Endodermal cell (in vitro differentiated cells): ENCODE measurements at regions not wholly inside any gene's neighbourhood (a gene's known extent, or its start where the extent isn't known, plus 50 kb on each side); places are given as distances from the start of the nearest gene placed in this dataset.
A peak's percentile ranks its signal among the peaks of the same experiment; 100 is the strongest.

ENCODE experiments used
- DNase-seq: peaks from one replicate; pipeline ENCODE4 v3.0.0-alpha.2; 2017
- H3K27ac ChIP-seq: 2 replicates; pipeline ENCODE4 v1.5.1; 2013; ENCODE audit warnings: mild to moderate bottlenecking, low read depth, low read length, moderate library complexity
- H3K27me3 ChIP-seq: 2 replicates; pipeline ENCODE4 v1.6.1; 2013; ENCODE audit warnings: mild to moderate bottlenecking, low read length, moderate library complexity; ENCODE audit not compliant: insufficient read depth, control insufficient read depth, poor library complexity, severe bottlenecking
- H3K36me3 ChIP-seq: 2 replicates; pipeline ENCODE4 v1.7.0; 2013; ENCODE audit warnings: mild to moderate bottlenecking, low read length, moderate library complexity; ENCODE audit not compliant: control insufficient read depth, insufficient read depth
- H3K4me1 ChIP-seq: one replicate; pipeline ENCODE4 v1.7.0; 2013; ENCODE audit warnings: low read length; ENCODE audit not compliant: control insufficient read depth, insufficient read depth
- H3K4me3 ChIP-seq: 2 replicates; pipeline ENCODE4 v1.5.1; 2013; ENCODE audit warnings: mild to moderate bottlenecking, low read length, moderate library complexity
- H3K9ac ChIP-seq: 2 replicates; pipeline ENCODE4 v1.6.1; 2013; ENCODE audit warnings: mild to moderate bottlenecking, low read length, moderate library complexity; ENCODE audit not compliant: poor library complexity, severe bottlenecking; ENCODE audit errors: extremely low read depth
- H3K9me3 ChIP-seq: 2 replicates; pipeline ENCODE4 v1.6.1; 2013; ENCODE audit warnings: mild to moderate bottlenecking, low read length, moderate library complexity; ENCODE audit not compliant: control insufficient read depth
- H3K27ac Mint-ChIP-seq: 2 replicates; pipeline ENCODE4 v1.8.0; 2020; ENCODE audit warnings: mixed read lengths
- H3K27me3 Mint-ChIP-seq: 2 replicates; pipeline ENCODE4 v1.8.0; 2021; ENCODE audit warnings: mild to moderate bottlenecking, mixed read lengths; ENCODE audit not compliant: insufficient read depth
- H3K36me3 Mint-ChIP-seq: 2 replicates; pipeline ENCODE4 v1.8.0; 2020; ENCODE audit warnings: low read depth, mixed read lengths
- H3K4me1 Mint-ChIP-seq: 2 replicates; pipeline ENCODE4 v1.8.0; 2020; ENCODE audit warnings: mixed read lengths
- H3K4me3 Mint-ChIP-seq: 2 replicates; pipeline ENCODE4 v1.8.0; 2020; ENCODE audit warnings: mild to moderate bottlenecking, moderate library complexity, mixed read lengths
- H3K9me3 Mint-ChIP-seq: 2 replicates; pipeline ENCODE4 v1.8.0; 2020; ENCODE audit warnings: mild to moderate bottlenecking, mixed read lengths
- CTCF ChIP-seq: fragments of 200-600 bp; sonication (generic); conservative IDR thresholded peaks from 2 replicates; pipeline ENCODE4 v1.5.0; 2021; ENCODE audit warnings: antibody characterized with exemption, mild to moderate bottlenecking
- whole genome bisulfite sequencing, 2 experiments: methylation state at CpG; one replicate each; pipeline versions ENCODE4 v1.1.5 to v1.1.7; 2013; ENCODE audit warnings: missing lambda C conversion rate in 2 of 2, mixed read lengths in 1 of 2; ENCODE audit not compliant: insufficient coverage in 1 of 2, insufficient read length in 1 of 2; 5-methylcytosine and 5-hydroxymethylcytosine counted together

GRCh38 chr9:23522952-23523351 lies 303.1 kb downstream of the ELAVL2 start:
- Histone ChIP-seq H3K4me1 (no peaks in the 10 kb centered on the region), H3K9me3 (no peaks in the 10 kb centered on the region), H3K4me3 (no peak overlapping the region), H3K27ac (no peak overlapping the region), H3K9ac (no peak overlapping the region), H3K27me3 (no peaks in the 10 kb centered on the region), H3K36me3 (no peaks in the 10 kb centered on the region)
- H3K4me3 Mint-ChIP-seq = no peak overlapping the region
- no peak for TF ChIP-seq CTCF
- H3K27ac Mint-ChIP-seq = no peak overlapping the region
- WGBS, 2 experiments = 91% methylated on average over 3 of the region's 3 CpGs; no CpG with 5 or more reads in 1 of the 2 experiments
- H3K9me3 Mint-ChIP-seq = peaks cover 15% of the 10 kb centered on the region
- peak; percentile 57 for DNase-seq
- H3K27me3 Mint-ChIP-seq = no peaks in the 10 kb centered on the region
- no peaks in the 10 kb centered on the region for H3K36me3 Mint-ChIP-seq
- peaks cover 4% of the 10 kb centered on the region for H3K4me1 Mint-ChIP-seq

- Histone ChIP-seq H3K27me3 (no peaks in the 10 kb centered on the region), H3K9ac (no peak overlapping the region), H3K4me3 (no peak overlapping the region), H3K9me3 (no peaks in the 10 kb centered on the region), H3K36me3 (no peaks in the 10 kb centered on the region), H3K27ac (no peak overlapping the region), H3K4me1 (no peaks in the 10 kb centered on the region)
- no peaks in the 10 kb centered on the region for H3K27me3 Mint-ChIP-seq
- H3K9me3 Mint-ChIP-seq = peaks cover 7% of the 10 kb centered on the region
- no peak for DNase-seq
- no peaks in the 10 kb centered on the region for H3K36me3 Mint-ChIP-seq
- H3K4me3 Mint-ChIP-seq = no peak overlapping the region
- H3K27ac Mint-ChIP-seq = no peak overlapping the region
- no peak for TF ChIP-seq CTCF
- 100% methylated on average over 2 of the region's 2 CpGs; no CpG with 5 or more reads in 1 of the 2 experiments for WGBS, 2 experiments
- peaks cover 4% of the 10 kb centered on the region for H3K4me1 Mint-ChIP-seq
These were observed 301.4 kb downstream of the ELAVL2 start for GRCh38 chr9:23524607-23525155.

GRCh38 chr9:23526806-23527205 lies 299.2 kb downstream of the ELAVL2 start:
- no peak for TF ChIP-seq CTCF
- Histone ChIP-seq H3K4me3 (no peak overlapping the region), H3K4me1 (no peaks in the 10 kb centered on the region), H3K9me3 (no peaks in the 10 kb centered on the region), H3K36me3 (no peaks in the 10 kb centered on the region), H3K27me3 (no peaks in the 10 kb centered on the region), H3K27ac (no peak overlapping the region), H3K9ac (no peak overlapping the region)
- H3K27ac Mint-ChIP-seq = no peak overlapping the region
- H3K4me3 Mint-ChIP-seq = no peak overlapping the region
- H3K36me3 Mint-ChIP-seq = no peaks in the 10 kb centered on the region
- H3K9me3 Mint-ChIP-seq = peaks cover 2% of the 10 kb centered on the region
- peaks cover 4% of the 10 kb centered on the region for H3K4me1 Mint-ChIP-seq
- DNase-seq = no peak
- no peaks in the 10 kb centered on the region for H3K27me3 Mint-ChIP-seq
